Hippocampal formation (tissue), 2 donors: ENCODE measurements at regions not wholly inside any gene's neighbourhood (a gene's known extent, or its start where the extent isn't known, plus 50 kb on each side); places are given as distances from the start of the nearest gene placed in this dataset.

ENCODE experiments used
- DNase-seq, 2 donors: peaks; one replicate each; lab custom pipeline; 2025; lab: John Stamatoyannopoulos, UW

DNA sequence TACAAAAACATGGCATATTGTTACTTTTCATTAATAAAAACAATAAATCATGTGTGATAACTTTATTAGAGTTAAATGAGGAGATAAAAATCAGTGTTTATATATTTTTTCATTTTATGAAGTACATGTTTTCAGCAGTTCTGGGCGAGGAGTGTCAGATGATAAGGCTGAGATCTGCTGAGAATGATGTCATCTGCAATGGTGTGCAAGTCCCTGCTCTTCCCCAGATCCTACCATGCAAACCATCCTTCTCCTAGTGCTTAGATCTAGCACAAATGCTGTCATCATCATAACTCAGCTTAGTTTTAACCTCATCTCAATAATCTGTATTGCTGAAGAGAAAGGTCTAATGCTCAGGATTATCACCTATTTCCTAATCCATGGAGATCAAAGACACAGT lies 214.4 kb upstream of the DAB1 start:
- no peak for DNase-seq

DNA sequence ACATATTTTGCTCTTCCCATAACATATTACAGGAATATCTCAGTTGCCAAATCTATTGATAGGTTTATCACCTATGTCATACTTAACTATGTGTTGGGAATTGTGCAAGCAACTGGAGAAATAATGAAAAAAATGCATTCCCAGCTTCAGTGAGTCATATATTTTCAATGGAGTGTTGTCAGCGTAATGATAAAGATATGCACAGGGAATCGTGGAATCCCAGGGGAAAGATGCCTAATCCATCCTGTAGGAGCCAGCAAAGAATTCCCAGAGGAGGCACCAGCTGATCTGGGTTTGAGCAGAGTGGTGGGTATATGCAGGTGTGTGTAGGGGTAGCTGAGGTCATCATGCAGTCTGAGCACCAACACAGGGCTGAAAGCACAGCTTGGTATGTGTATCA lies 213.3 kb upstream of the DAB1 start:
- DNase-seq = no peak

DNA sequence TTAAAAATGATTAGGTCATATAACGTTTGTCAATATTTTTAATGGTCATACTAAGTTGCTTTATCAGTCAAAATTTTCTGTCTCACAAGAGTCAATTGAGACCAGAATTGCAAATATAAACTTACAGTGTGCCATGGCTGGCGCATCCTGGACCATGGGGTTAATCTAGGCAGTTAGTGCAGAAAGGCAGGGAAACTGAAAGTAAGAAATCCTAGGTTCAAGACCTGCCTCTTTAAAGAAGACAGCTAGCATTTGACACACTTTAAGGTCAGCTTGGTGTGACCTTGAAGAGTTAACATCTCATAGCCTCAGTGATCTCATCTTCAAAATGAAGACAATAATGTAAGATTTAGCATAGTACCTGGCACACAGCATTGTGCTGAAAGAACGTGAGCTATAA lies 210.0 kb upstream of the DAB1 start:
- no peak for DNase-seq

DNA sequence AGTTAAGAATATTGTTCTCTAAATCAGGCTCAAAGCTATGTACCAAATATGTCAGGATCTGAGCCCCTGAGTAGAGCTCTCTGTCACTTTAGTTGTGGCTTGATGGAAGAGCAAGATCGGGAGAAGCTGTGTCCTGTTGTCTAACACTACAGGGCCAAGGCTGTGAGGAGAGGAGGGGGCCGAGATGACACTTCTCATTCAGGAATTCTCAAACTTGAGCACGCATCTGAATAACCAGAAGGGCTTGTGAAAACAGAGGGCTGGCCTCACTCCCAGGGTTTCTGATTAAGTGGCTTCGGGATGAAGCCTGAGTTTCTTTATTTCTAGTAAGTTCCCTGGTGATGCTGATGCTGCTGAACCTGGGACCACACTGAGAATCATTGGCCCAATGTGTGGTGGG lies 209.2 kb upstream of the DAB1 start:
- no peak for DNase-seq

DNA sequence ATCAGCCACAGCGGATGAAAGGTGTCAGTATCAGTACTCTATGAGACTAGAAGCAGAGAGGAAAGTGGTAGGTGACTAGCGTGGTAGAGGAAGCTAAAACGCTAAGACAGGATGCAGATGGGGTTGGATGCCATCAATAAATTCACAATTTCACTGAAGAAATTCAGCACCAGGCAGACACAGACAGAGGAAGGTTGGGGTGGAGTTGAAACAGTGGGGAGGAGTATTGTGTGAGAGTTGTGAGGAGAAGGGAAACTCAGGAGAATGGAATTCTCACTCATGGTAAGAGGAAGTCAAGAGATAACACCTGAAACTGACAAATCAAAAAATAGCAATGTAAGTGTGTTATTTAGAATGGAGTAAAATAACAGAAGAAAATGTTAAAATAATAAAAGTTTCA lies 208.5 kb upstream of the DAB1 start:
- DNase-seq = no peak

DNA sequence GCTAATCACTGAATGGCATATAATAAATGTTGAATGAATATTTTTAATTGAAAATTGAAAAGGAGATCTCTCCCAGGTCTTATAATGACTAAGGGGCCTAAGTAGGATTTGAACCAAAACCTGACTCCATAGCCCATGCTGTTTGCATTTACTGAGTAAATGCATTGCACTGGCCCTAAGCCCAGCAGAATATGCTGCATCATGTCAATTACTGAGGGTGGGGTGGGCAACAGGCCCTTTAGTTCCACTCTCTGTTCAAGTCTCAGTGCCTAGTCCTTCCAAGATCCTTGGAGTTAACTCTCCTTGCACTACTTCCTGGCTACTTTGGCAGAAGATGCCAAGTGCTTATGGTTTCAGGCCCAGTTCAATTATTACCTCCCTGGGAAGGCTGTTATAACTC lies 203.8 kb upstream of the DAB1 start:
- no peak for DNase-seq

DNA sequence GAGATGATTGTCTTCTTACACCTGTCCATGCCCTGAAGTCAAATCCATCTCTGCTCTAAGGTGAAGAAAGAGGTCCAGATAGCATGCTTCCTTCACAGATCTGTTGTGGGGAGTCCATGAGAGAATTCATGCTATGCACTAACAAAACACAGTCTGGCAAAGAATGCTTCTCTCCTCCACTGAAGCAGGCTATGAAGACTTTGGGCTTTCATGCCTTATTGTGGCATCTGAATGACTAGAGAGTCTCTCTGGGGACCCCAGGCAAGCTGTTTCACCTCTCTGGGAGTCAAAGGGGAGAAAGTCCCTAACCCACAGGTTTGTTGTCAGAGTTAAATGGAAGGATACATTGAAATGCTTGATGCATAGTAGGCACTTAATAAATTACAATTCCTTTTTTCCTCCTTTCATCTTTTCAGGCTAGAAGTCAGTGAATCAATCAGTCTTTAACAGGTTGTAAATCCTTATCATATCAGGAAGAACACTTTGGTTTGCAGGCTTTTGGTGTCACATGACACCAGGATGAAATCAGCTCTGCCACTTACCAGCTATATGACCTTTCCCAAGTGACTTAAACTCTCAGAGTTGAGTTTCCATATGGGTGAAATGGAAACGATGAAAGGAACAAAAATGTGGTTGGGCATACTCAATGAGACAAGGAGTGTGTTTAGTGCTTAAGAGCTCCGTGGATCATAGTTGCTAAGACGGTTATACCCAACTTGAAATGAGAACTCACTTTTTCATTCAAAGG lies 200.1 kb upstream of the DAB1 start:
- DNase-seq = no peak

DNA sequence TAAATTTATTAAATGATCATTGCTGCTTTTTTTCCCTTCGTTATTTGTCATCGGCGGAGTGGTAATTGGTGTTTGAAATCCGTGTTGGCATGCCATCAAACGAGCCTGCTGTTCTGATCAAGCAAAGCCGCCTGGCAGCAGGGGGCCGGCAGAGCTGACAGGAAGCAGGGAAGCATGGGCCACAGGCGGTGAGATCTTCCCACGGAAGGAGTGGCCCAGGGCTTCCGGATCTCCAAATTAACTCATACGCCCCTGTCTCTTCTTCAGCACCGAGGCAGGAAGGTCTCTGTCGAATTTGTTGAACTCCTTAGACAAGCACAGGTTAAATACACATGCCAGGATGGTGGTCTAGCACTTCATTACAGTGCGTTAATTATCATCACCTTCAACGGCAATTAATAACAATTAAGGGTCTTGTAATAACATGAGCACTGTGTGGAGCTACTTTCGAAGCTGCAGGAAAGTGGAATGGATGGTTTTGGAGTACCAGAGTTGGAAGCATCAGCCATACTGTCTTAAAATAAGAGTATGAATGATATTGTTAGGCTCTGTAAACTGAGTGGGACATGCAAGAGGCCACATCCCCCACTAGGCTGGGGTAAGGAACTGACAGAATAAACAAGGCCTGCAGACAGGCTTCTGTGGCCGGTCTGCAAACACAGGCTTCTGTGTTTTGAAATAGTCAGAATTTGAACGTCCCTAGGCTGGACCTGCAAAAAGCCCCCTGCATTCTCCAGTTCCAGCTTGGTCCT lies 199.4 kb upstream of the DAB1 start:
- no peak for DNase-seq

DNA sequence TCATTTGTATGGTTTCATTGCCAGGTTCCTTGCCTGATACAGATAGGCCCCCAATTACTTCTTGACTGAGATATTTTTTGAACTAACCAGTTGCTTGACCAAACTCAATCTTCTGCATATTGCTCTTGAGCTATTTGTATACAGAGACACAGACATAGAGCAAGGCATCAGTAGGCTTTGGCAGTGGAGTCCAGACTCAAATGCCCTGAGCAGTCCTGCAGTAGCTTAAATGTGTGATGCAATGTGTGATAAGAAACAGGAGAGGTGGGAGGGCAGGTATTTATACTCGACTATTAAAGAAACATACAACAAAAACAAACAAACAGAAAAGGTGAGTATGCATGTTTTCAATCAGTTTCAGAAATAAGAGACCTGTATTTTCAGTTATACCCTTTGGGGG lies 197.9 kb upstream of the DAB1 start:
- DNase-seq = no peak

DNA sequence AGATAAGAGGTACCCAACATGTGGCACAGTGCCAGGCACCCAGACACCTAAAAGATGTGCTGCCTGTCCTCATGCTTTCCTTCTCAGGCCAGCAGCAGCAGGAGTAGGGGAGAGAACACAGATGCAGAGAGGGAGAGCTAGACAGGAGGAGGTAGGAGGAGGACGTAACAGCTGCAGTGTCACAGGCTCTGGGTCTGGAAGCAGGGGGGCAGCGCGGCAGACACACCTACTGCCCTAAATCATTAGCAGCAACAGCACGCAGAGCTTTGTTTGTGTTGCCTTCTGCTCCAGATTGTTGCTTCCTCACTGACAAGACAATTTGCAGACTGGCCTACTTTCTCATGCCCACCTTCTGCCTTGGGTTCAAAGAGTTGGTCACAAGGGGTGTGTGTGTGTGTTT lies 196.7 kb upstream of the DAB1 start:
- DNase-seq = no peak

DNA sequence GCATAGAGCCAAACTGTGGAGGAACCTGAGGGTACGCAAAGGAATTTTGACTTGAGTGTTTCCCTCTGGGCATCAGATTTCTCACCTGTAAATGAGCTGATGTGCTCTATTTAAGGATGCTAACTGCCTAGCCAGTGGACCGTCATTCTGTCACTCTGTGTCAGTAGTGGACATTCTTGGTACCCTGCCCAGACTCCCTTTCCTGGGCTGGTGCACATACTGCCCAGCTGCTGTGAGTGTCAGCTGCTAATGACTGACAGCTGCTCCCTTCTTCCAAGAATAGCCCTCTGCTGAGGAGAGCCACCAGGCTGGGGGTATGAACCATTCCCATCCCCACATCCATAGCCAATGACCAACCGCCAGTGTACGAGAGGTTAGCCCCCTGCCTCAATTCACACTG lies 193.1 kb upstream of the DAB1 start:
- DNase-seq = no peak

DNA sequence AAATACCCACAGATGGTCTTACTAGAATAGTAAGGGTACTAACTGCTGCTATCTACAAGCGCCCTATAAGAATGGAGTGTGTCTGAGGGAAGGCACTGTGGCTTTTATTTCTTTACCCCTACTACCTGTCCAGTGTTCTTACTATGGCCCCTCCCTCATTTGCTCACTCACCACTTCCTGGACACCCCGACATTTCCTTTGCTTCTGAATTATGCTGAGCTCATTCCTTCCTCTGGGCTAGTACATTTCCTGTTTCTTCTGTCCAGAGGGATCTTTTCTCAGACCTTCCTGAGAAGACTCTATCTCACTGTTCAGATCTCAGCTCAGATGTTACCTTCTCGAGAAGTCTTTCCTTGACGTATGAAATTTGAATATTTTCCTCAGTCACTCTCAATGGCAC lies 192.1 kb upstream of the DAB1 start:
- no peak for DNase-seq

DNA sequence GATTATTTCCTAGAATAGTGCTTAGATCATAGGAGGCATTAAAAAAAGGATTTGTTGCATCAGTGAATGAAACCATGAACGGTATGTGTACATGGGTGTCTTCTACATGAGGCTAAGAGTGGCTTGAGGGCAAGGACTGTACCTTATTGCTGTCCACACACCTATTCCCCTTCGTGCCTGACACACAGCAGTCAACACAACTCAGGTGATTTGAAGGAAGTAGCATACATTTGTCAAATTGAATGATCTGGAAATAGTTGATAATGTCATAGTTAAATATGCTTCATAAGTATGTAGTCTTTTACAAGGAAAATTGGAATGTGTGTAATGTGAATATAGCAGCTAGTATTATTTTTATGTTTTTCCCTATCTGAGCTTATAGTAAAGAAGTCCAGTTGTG lies 189.0 kb upstream of the DAB1 start:
- no peak for DNase-seq

DNA sequence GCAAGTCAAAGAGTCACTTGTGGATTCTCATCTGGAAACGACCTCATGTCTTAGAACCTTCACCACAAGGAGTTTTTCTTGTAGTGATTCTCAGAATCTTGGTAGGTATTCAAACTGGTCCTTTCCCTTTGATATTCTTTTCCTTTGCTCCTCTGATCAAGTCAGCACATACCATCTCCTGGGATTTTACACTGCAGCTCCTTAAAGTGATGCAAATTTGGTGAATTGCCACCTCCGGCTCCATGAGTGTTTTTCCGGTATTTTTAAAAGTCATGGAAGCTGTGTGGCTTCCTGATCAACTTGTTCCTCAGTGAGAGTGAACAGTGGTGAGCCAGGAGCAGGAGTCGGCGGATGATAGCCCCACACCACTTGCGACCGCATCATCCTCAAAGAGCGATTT lies 182.1 kb upstream of the DAB1 start:
- DNase-seq = no peak

DNA sequence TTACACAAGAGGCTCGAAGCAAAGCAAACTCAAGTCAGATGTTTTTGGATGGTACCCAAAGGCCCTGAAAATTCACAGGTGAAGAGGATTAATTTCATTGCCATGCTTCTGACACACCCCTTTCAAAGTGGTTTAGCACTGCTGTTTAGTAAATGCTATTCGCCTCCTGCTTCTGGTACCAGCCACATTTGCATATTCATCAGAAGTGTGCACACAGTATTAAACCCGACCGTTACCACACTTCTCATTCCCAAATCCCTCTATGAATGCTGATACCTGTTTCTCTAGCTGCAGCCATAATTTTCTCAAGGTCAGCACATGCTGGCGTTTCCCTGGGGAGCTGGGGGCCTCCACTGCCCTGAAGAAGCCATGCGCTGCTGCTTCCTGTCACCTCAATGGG lies 179.8 kb upstream of the DAB1 start:
- no peak for DNase-seq

DNA sequence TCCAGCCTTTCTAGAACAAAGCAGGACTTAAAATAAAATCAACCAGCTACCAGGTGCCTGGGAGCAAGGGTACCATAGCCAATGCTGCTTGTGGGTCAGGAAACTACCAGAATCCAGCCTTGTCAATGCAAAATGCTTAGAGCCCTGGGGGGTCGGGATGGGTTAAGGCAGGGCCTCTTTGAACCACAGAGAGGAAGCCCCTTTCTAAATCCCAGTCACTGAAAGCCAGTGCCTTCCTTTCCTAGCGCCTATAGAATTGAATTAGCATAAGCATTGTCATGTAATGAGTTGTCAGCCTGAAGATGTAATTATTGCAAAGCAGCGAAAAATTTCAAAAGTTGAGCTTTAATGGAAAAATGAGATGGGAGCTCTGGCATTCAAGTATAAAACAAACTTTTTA lies 176.6 kb upstream of the DAB1 start:
- DNase-seq = no peak

DNA sequence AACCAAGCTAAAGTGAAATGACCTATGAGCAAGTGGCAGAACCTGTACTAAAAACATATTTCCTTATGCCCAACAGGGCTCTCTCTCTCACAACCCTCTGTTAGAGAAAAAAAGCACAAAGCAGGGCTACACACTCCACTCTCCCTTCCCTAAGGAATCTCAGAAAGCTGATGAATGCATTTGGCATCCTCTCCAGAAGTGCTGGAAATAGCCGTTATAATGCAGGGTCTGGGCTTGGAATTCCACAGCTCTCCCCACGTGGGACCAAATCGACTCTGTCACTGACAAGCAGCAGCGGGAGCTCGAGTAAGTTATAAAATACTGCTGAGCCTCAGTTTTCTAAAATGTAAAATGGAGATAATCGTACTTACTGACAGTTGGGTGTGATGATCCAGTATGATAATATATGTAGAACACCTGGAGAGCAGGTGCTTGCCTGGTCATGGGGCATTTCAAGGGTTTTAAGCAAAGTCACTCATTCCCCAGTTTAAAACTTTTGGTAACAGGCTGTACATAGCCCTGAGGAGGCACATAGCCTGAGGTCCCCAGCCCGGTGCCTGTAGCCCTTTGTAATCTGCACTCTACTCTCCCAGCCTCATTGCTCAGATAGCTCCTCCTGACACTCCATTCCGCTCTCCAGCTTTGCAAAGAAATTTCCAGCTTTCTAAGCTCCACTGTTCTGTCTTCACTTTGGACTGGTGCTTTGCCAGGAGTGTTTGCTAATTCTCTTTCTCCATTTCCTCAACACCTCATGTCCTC lies 175.6 kb upstream of the DAB1 start:
- no peak for DNase-seq

DNA sequence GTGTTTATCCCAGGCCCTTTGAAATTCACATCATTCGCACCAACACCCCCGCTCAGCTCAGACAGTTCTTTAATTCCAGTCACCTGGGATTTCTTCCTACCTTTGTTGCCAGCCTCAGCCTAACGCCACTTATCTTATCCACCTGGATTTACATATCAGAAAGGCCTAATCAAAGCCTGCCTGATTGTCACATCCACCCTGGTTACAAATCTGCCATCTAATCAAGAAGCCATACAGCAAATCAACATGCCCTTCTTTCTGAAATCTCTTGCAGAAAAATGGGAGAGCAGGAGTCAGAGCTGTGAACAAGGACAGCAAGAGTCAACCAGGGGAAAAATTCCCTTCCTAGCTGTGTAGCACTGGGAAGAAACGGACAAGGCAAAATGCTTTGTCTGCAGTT lies 173.2 kb upstream of the DAB1 start:
- DNase-seq = no peak

DNA sequence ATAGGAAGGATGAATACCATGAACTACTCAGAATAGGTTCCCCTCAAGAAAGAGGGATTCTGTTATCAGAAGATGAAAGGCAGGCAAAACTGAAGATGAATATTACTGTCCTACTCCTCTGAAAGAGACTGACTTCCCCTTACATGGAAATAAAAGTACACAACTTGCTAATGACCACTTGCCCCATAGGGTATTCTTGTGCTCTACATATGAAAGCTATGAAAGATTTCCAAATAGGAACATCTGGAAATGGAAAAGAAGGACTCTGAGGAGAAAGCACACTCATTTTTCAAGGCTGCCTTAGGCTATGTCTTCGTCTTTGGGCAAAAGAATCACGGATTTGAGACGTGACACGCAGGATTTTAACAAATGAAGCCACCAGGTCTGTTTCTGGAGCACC lies 170.1 kb upstream of the DAB1 start:
- DNase-seq = no peak

DNA sequence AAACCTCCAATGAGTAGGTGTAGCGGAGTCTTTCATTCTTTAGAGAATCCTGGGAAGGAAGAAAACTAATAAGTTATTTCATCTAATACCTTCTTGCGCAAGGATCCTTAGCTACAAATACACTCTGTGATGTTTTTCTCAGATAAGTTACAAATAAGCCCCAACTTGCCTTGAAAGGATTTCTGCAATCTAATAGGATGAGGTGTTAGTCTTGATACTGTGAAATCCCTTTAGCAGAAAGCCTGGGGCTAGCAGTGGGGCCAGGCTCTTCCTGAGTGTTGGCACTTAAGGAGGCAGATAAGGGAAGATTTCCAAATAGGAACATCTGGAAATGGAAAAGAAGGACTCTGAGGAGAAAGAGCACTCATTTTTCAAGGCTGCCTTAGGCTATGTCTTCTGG lies 168.0 kb upstream of the DAB1 start:
- no peak for DNase-seq

DNA sequence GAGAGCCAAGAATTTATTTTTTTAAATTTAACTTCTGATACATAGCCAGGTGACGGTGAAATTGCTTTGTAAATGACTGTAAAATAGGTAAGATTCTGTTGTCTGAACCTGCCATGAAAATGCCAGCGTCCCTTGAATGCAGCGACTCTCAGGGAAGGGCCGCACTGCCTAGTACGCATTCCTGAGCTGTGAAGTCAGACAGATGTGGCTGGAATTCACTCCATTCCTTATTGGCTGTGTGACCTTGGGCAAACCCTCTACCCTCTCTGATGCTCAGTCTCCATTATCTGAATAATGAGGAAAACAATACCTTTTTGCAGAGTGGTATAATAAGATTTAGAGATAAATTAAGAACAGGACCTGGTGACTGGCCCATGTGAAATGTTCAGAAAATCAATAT lies 167.1 kb upstream of the DAB1 start:
- DNase-seq = no peak

DNA sequence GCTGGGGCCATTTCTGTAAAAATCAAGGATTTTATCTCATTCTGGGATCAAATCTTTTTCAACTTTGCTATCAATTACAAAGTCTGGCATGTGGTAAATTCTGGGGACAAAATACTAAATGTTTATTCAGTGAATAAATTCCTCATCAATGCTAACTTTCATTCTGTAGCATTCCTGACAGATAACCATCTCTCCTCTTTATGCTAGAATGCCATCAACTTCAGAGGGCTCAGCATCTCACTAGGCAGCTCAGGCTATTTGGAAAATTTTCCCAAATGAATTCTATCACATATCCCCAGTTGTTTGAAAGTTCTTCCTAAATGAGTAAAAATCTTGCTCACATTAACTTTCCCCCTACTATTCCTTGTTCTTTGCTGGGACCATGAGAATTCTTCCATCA lies 163.0 kb upstream of the DAB1 start:
- DNase-seq = no peak

DNA sequence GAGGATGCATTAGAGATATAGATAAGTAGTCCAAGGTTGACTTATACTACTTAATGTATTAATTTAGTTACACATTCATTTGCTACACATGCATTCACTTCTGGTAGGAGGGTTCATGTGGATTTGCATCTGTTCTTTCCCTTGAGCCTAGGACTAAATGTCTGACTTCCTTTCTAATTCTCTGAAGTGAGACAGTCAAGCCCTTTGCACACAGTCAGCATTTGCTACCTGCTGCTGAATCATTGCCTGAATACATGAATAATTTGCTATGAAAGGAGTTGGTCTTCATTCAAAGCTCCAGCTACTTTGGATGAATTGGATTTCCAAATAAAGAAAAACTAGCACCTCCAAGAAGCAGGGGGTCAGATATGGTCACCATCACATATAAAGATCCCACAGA lies 154.8 kb upstream of the DAB1 start:
- no peak for DNase-seq
